GM18907 (cell line): ENCODE measurements at regions not wholly inside any gene's neighbourhood (a gene's known extent, or its start where the extent isn't known, plus 50 kb on each side); places are given as distances from the start of the nearest gene placed in this dataset.
A peak's percentile ranks its signal among the peaks of the same experiment; 100 is the strongest.

Experiments used
- ATAC-seq: cut with Tn5 transposase; IDR thresholded peaks from one replicate; pipeline ENCODE4 v1.9.1; 2021; ENCODE audit warnings: mild to moderate bottlenecking, moderate library complexity; ENCODE audit not compliant: unreplicated experiment

- no peak for ATAC-seq
Observed at GRCh38 chr18:54767098-54767497, 61.2 kb upstream of the RAB27B start.

- ATAC-seq, result no peak
Observed at GRCh38 chr18:54769526-54770464, 58.5 kb upstream of the RAB27B start.

- ATAC-seq, result no peak
Observed at GRCh38 chr18:54772056-54772455, 56.2 kb upstream of the RAB27B start.

GRCh38 chr18:54774423-54774822, 53.9 kb upstream of the RAB27B start:
- ATAC-seq, result no peak

- ATAC-seq, result no peak
Observed at GRCh38 chr18:54774981-54775665, 53.2 kb upstream of the RAB27B start.

GRCh38 chr18:54775686-54776085, 52.6 kb upstream of the RAB27B start:
- no peak for ATAC-seq

GRCh38 chr18:54776282-54776977, 51.8 kb upstream of the RAB27B start:
- ATAC-seq, result peak; percentile 83

GRCh38 chr18:54777118-54777791, 51.0 kb upstream of the RAB27B start:
- ATAC-seq, result peak; percentile 78

GRCh38 chr18:54777989-54778388, 50.3 kb upstream of the RAB27B start:
- ATAC-seq, result no peak
